ENCODE measurements at regions not wholly inside any gene's neighbourhood (a gene's known extent, or its start where the extent isn't known, plus 50 kb on each side); places are given as distances from the start of the nearest gene placed in this dataset.

- H3K4me1 ChIP-seq = peaks cover 0 to 4% (median 0%) of the 10 kb centered on the region in 4 donors
- no peak for TF ChIP-seq POLR2A (IDR thresholded peaks at IDR 0.05)
- no peak for TF ChIP-seq CTCF (IDR thresholded peaks at IDR 0.05)
- intact Hi-C loops (cut with DNase I) = no loop called here
- no peaks in the 10 kb centered on the region for H3K27me3 ChIP-seq
- H3K36me3 ChIP-seq = no peaks in the 10 kb centered on the region
- ATAC-seq (no peak), DNase-seq (no peak)
- H3K4me3 ChIP-seq = no peak overlapping the region
- no peaks in the 10 kb centered on the region for H3K9me3 ChIP-seq
- H3K27ac ChIP-seq = no peak overlapping the region
- WGBS (ENCODE audit: insufficient coverage, low coverage, low lambda C conversion rate, missing lambda C conversion rate) = 83% methylated on average over 14 of the region's 14 CpGs
These were observed 159.3 kb upstream of the FOXN3 start for GRCh38 chr14:89576145-89576927.

GRCh38 chr14:89575386-89576061 is 158.5 kb upstream of the FOXN3 start:
- intact Hi-C loops (cut with DNase I) = no loop called here
- WGBS (ENCODE audit: insufficient coverage, low coverage, low lambda C conversion rate, missing lambda C conversion rate) = 86% methylated on average over 13 of the region's 17 CpGs
- no peak overlapping the region for H3K27ac ChIP-seq
- H3K4me1 ChIP-seq = peaks cover 0 to 4% (median 0%) of the 10 kb centered on the region in 4 donors
- DNase-seq = no peak
- H3K9me3 ChIP-seq = no peaks in the 10 kb centered on the region
- TF ChIP-seq CTCF (IDR thresholded peaks at IDR 0.05) = no peak
- no peak for TF ChIP-seq POLR2A (IDR thresholded peaks at IDR 0.05)
- H3K4me3 ChIP-seq = no peak overlapping the region
- ATAC-seq = peak in 3 of 4 donors; percentile 14 to 48 (median 44)
- H3K27me3 ChIP-seq = no peaks in the 10 kb centered on the region
- H3K36me3 ChIP-seq = no peaks in the 10 kb centered on the region

- H3K27me3 ChIP-seq = no peaks in the 10 kb centered on the region
- H3K9me3 ChIP-seq = no peaks in the 10 kb centered on the region
- H3K4me3 ChIP-seq = no peak overlapping the region
- peaks cover 0 to 4% (median 0%) of the 10 kb centered on the region in 4 donors for H3K4me1 ChIP-seq
- 93% methylated on average over 3 of the region's 4 CpGs for WGBS (ENCODE audit: insufficient coverage, low coverage, low lambda C conversion rate, missing lambda C conversion rate)
- no peaks in the 10 kb centered on the region for H3K36me3 ChIP-seq
- no peak overlapping the region for H3K27ac ChIP-seq
- no peak for TF ChIP-seq POLR2A (IDR thresholded peaks at IDR 0.05)
- TF ChIP-seq CTCF (IDR thresholded peaks at IDR 0.05) = no peak
- DNase-seq (no peak), ATAC-seq (no peak)
- intact Hi-C loops (cut with DNase I) = no loop called here
These were observed 157.4 kb upstream of the FOXN3 start for GRCh38 chr14:89574420-89574819.

GRCh38 chr14:89573399-89573657 is 156.3 kb upstream of the FOXN3 start:
- ATAC-seq = no peak

More at GRCh38 chr14:89573399-89573657, 156.3 kb upstream of the FOXN3 start:
- peaks cover 0 to 4% (median 0%) of the 10 kb centered on the region in 4 donors for H3K4me1 ChIP-seq
- no peaks in the 10 kb centered on the region for H3K9me3 ChIP-seq
- no peak overlapping the region for H3K4me3 ChIP-seq
- DNase-seq = no peak
- H3K27me3 ChIP-seq = no peaks in the 10 kb centered on the region
- 70% methylated on average over 3 of the region's 3 CpGs for WGBS (ENCODE audit: insufficient coverage, low coverage, low lambda C conversion rate, missing lambda C conversion rate)
- TF ChIP-seq CTCF (IDR thresholded peaks at IDR 0.05) (no peak), POLR2A (IDR thresholded peaks at IDR 0.05) (no peak)
- intact Hi-C loops (cut with DNase I) = no loop called here
- no peak overlapping the region for H3K27ac ChIP-seq
- no peaks in the 10 kb centered on the region for H3K36me3 ChIP-seq

All from right lobe of liver (tissue), 6 donors.